HG03354 (cell line): ENCODE measurements at regions not wholly inside any gene's neighbourhood (a gene's known extent, or its start where the extent isn't known, plus 50 kb on each side); places are given as distances from the start of the nearest gene placed in this dataset.
"Not testable (repeated sequence)": the region's sequence is repeated elsewhere in the genome, so short reads cannot be mapped to it uniquely, and the experiment has no call there.

Source experiments
- ATAC-seq: cut with Tn5 transposase; IDR thresholded peaks from one replicate; pipeline ENCODE4 v1.9.1; 2021; ENCODE audit warnings: mild to moderate bottlenecking; ENCODE audit not compliant: unreplicated experiment, poor library complexity, severe bottlenecking

- not testable (repeated sequence) for ATAC-seq
These were observed 170.9 kb downstream of the GOSR1 start for GRCh38 chr17:30648015-30648620.

DNA sequence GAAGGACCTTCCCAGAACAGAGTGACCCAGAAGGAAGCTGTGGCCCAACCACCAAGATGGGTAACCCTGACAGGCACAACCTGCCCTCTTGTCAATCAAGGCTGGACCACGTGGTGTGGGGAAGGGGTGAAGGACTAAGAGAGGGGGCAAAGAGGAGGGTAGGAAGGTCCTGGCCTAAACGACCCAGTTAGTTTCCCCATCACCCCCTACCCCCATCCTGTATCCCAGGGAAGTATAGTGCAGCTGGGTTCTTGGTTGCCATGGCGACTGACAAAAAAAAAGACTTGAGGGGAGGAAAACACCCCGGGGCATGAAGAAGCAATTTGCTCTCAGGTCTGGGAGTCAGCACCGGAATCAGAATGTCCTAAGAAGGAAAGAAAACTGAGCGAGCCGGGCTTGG, 168.7 kb downstream of the GOSR1 start:
- not testable (repeated sequence) for ATAC-seq

GRCh38 chr17:30644713-30645112, 167.5 kb downstream of the GOSR1 start:
- ATAC-seq = peak; percentile 62

DNA sequence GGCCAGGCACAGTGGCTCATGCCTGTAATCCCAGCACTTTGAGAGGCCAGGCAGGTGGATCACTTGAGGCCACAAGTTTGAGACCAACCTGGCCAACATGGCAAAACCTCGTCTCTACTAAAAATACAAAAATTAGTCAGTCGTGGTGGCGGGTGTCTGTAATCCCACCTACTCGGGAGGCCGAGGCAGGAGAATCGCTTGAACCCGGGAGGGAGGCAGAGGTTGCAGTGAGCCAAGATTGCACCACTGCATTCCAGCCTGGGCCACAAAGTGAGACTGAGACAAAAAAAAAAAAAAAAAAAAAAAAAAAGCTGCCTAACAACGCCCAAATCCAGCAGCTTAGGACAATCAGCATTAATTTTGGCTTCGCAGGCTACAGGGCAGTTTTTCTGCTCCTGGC, 167.1 kb downstream of the GOSR1 start:
- not testable (repeated sequence) for ATAC-seq

- not testable (repeated sequence) for ATAC-seq
These were observed 164.2 kb downstream of the GOSR1 start for GRCh38 chr17:30641428-30641827.

GRCh38 chr17:30639391-30639790, 162.2 kb downstream of the GOSR1 start:
- ATAC-seq = not testable (repeated sequence)

DNA sequence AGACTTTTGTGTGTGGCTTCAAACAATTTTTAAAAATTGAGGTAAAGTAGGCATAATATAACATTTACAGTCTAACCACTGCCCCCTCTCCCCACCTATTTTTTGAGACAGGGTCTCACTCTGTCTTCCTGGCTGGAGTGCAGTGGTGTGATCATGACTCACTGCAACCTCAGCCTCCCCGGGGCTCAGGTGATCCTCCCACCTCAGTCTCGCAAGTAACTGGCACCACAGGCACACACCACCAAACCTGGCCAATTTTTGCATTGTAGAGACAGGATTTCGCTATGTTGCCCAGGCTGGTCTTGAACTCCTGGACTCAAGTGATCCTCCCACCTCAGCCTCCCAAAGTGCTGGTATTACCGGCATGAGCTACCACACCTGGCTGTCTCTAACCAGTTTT, 161.8 kb downstream of the GOSR1 start:
- ATAC-seq = not testable (repeated sequence)

DNA sequence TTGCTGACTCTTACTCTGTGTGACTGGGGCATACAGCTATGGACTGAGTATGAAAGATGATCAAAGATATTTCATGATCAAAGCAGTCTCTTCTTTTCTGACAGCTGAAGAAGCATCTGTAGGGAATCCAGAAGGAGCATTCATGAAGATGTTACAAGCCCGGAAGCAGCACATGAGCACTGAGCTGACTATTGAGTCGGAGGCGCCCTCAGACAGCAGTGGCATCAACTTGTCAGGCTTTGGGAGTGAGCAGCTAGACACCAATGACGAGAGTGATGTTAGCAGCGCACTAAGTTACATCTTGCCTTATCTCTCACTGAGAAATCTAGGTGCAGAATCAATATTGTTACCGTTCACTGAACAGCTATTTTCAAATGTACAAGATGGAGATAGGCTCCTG, 154.4 kb downstream of the GOSR1 start:
- not testable (repeated sequence) for ATAC-seq

- not testable (repeated sequence) for ATAC-seq
These were observed 148.2 kb downstream of the GOSR1 start for GRCh38 chr17:30625380-30625779.

GRCh38 chr17:30624180-30624579, 147.0 kb downstream of the GOSR1 start:
- not testable (repeated sequence) for ATAC-seq

- ATAC-seq = not testable (repeated sequence)
These were observed 132.5 kb downstream of the GOSR1 start for GRCh38 chr17:30609682-30610081.

DNA sequence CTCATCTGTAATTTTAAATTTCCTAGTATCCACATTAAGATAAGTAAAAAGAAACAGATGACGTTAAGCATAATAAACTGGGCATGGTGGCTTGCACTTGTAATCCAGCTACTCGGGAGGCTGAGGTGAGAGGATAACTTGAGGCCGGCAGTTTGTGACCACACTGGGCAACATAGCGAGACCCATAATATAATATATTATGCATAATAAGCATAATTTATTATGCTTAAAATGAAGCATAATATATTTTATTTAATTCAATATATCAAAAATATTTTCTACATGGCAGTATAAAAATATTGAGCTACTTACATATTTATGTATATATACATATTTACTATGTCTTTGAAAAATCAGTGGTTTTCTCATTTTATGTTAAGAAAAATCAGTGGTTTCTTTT, 128.3 kb downstream of the GOSR1 start:
- no peak for ATAC-seq

DNA sequence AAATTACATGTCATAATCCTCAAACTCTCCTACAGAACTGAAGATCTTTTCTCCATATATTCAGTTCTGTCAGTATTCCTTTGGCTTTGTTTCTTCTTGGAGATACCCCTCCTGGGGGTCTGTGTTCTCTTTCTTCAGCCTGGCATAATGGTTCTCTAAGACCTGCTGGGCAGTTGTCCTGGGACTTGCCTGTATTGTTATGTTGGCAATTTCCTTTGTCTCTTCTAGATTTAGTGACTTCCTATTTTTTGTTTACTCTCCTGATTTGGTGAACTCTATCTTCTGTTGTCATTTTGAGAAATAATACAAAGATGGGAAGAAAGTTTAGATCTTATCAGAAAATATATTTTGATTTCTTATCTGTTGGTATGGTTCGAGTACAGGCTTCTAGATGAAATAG, 127.8 kb downstream of the GOSR1 start:
- ATAC-seq = no peak

GRCh38 chr17:30602396-30602795, 125.2 kb downstream of the GOSR1 start:
- not testable (repeated sequence) for ATAC-seq

- ATAC-seq = not testable (repeated sequence)
These were observed 124.8 kb downstream of the GOSR1 start for GRCh38 chr17:30601984-30602383.

DNA sequence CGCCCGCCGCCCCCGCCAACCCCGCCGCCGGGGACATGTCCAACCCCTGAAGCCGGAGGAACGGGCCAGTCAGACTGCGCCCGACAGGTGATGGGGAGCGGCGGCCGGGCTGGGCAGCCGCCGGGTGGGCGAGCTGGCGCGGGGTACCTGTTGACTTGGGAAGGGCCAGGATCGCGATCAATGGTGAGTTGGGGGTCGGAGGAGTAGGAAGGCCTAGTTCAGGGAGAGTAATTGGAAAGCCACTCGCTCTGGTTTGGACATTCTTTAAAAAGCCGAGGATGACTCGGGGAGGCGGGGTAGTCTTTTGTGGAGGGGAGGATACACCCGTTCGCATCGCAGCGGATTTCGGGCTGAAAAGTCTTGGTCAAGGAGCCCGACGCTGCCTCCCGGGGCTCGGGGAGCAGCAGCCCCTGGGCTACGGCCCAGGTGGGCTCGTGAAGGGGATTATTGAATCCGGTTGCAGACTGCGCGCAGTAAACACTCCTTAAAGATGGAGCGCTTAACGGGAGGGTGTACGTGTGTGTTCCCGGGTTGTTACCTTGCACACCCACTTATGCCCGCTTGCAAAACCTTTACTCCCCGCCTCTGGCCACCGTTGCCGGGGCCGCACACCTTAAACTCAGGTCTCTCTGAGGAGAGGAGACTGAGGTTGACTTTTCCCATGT, 123.8 kb downstream of the GOSR1 start:
- ATAC-seq = peak; percentile 29

DNA sequence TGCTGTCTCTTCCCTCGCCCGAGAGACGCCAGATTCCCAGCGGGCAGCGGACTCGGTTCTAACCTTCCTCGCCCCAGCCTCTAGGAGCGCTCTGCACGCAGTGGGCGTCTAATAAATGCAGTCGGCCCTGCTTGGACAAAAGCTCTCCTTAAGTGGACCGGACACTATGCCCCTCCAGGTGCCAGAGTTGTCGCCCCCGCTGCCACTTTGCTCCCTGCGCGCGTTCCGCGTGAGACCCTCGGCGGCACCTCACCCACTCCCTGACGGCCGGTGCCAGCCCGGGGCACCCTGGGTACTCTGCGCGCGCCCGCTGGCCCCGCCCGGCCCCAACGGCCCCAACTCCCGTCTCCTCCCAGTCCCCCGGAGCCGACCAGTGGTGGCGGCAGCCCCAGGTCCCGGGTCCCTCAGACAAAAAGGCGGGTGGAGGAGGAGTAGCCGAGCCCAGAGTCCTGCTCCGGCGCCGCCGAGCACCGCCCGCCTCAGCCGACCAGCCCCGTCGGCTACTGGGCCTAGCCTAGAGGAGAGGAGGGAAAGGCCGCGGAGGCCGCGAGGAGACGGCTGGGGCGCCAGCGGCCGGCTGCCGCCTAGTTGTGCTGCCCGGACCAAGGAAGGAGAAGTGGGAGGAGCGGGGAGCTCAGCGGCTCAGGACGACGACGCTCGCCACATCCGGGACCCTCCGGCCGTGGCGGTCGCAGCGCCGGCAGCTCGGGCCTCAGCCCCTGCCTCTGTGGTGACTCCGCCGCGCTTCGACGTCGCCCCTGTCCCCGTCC, 123.0 kb downstream of the GOSR1 start:
- ATAC-seq = peak; percentile 89

- ATAC-seq = no peak
These were observed 122.3 kb downstream of the GOSR1 start for GRCh38 chr17:30599428-30600059.

- no peak for ATAC-seq
These were observed 120.6 kb downstream of the GOSR1 start for GRCh38 chr17:30597776-30598288.
